A673 (cell line): ENCODE measurements at regions not wholly inside any gene's neighbourhood (a gene's known extent, or its start where the extent isn't known, plus 50 kb on each side); places are given as distances from the start of the nearest gene placed in this dataset.

Experiments
- BruUV-seq: library from RNA; stranded (reverse); fragments of 400-500 nt; replicated peaks from 2 replicates; lab custom pipeline; 2021; lab: Mats Ljungman, UMichigan
- CTCF ChIA-PET: fragments of 300-600 bp; sonication (Branson Sonifier 250); formaldehyde crosslinking; loops from one replicate; lab custom pipeline; 2022; ENCODE audit warnings: antibody characterized with exemption; lab: Charles Lee
- POLR2A ChIA-PET: fragments of 300-600 bp; sonication (Branson Sonifier 250); formaldehyde crosslinking; loops from one replicate; lab custom pipeline; 2022; ENCODE audit warnings: antibody characterized with exemption; ENCODE audit not compliant: low non-redundant PET; lab: Charles Lee
- DNase-seq: peaks from one replicate; pipeline ENCODE4 v3.0.0-alpha.2; 2015; ENCODE audit warnings: low spot score
- H3K27ac ChIP-seq: fragments of 200-600 bp; sonication (generic); 2 replicates; pipeline ENCODE4 v1.5.1; 2016; ENCODE audit warnings: mixed run types, low read depth, mild to moderate bottlenecking, mixed read lengths, antibody characterized with exemption, low read length; ENCODE audit not compliant: poor library complexity, severe bottlenecking
- H3K27me3 ChIP-seq: fragments of 200-600 bp; sonication (generic); replicated peaks from 2 replicates; pipeline ENCODE4 v1.6.1; 2017; ENCODE audit warnings: mixed run types, low read depth, mild to moderate bottlenecking, mixed read lengths, antibody characterized with exemption, low read length; ENCODE audit not compliant: insufficient read depth, poor library complexity
- H3K36me3 ChIP-seq: fragments of 200-600 bp; sonication (generic); 2 replicates; pipeline ENCODE4 v1.6.1; 2016; ENCODE audit warnings: mixed run types, mild to moderate bottlenecking, mixed read lengths, antibody characterized with exemption, low read length; ENCODE audit not compliant: insufficient read depth, poor library complexity, severe bottlenecking
- H3K4me1 ChIP-seq: fragments of 200-600 bp; sonication (generic); 2 replicates; pipeline ENCODE4 v1.6.1; 2017; ENCODE audit warnings: mixed run types, mild to moderate bottlenecking, mixed read lengths, antibody characterized with exemption, low read length; ENCODE audit not compliant: insufficient read depth, poor library complexity, severe bottlenecking
- H3K4me3 ChIP-seq: fragments of 200-600 bp; sonication (generic); 2 replicates; pipeline ENCODE4 v1.5.1; 2016; ENCODE audit warnings: low read depth, mixed run types, mild to moderate bottlenecking, mixed read lengths, low read length; ENCODE audit not compliant: poor library complexity, severe bottlenecking
- H3K9me3 ChIP-seq: fragments of 200-600 bp; sonication (generic); 2 replicates; pipeline ENCODE4 v1.6.1; 2016; ENCODE audit warnings: mixed run types, low read depth, mild to moderate bottlenecking, mixed read lengths, antibody characterized with exemption, low read length; ENCODE audit not compliant: poor library complexity, severe bottlenecking
- EZH2 ChIP-seq: fragments of 200-600 bp; sonication (generic); IDR thresholded peaks from 2 replicates; pipeline ENCODE4 v1.6.1; 2017; ENCODE audit warnings: borderline replicate concordance, low read depth, mild to moderate bottlenecking, mixed read lengths, antibody characterized with exemption, low read length; ENCODE audit not compliant: poor library complexity, severe bottlenecking
- intact Hi-C: fragments of 100-400 bp; cut with micrococcal nuclease; formaldehyde crosslinking; loops from one replicate; pipeline ENCODE4 v1.10.0; 2022; ENCODE audit not compliant: unreplicated experiment
- TF ChIP-seq, protein P1 (sequence below): fragments of 300-800, 200-600 bp; sonication (generic); conservative IDR thresholded peaks from 2 replicates; pipeline ENCODE4 v1.5.1; 2017; ENCODE audit warnings: low read depth, mild to moderate bottlenecking, antibody characterized with exemption, low read length, moderate library complexity, mixed read lengths

GRCh38 chr11:116422556-116422955 lies 350.2 kb downstream of the BUD13 start:
- no TSS peak for BruUV-seq
- DNase-seq = no peak
- Histone ChIP-seq H3K9me3 (no peaks in the 10 kb centered on the region), H3K36me3 (no peaks in the 10 kb centered on the region), H3K27me3 (no peaks in the 10 kb centered on the region), H3K4me1 (no peaks in the 10 kb centered on the region), H3K4me3 (no peak overlapping the region), H3K27ac (no peak overlapping the region)
- intact Hi-C loops = no loop called here
- TF ChIP-seq EZH2 = no peak
- TF ChIP-seq, protein P1, sequence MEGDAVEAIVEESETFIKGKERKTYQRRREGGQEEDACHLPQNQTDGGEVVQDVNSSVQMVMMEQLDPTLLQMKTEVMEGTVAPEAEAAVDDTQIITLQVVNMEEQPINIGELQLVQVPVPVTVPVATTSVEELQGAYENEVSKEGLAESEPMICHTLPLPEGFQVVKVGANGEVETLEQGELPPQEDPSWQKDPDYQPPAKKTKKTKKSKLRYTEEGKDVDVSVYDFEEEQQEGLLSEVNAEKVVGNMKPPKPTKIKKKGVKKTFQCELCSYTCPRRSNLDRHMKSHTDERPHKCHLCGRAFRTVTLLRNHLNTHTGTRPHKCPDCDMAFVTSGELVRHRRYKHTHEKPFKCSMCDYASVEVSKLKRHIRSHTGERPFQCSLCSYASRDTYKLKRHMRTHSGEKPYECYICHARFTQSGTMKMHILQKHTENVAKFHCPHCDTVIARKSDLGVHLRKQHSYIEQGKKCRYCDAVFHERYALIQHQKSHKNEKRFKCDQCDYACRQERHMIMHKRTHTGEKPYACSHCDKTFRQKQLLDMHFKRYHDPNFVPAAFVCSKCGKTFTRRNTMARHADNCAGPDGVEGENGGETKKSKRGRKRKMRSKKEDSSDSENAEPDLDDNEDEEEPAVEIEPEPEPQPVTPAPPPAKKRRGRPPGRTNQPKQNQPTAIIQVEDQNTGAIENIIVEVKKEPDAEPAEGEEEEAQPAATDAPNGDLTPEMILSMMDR = no peak
- CTCF ChIA-PET = no interaction called here
- POLR2A ChIA-PET = no interaction called here

- no peak for DNase-seq
- no peaks in the 10 kb centered on the region for H3K4me1 ChIP-seq
- intact Hi-C loops = no loop called here
- H3K9me3 ChIP-seq = no peaks in the 10 kb centered on the region
- no peak overlapping the region for H3K4me3 ChIP-seq
- CTCF ChIA-PET = no interaction called here
- H3K27me3 ChIP-seq = no peaks in the 10 kb centered on the region
- no TSS peak for BruUV-seq
- POLR2A ChIA-PET = no interaction called here
- no peak overlapping the region for H3K27ac ChIP-seq
- no peak for TF ChIP-seq EZH2
- TF ChIP-seq, protein P1 = no peak
- no peaks in the 10 kb centered on the region for H3K36me3 ChIP-seq
These were observed 351.1 kb downstream of the BUD13 start for GRCh38 chr11:116421529-116422185.

- Histone ChIP-seq H3K4me3 (no peak overlapping the region), H3K27ac (no peak overlapping the region), H3K36me3 (no peaks in the 10 kb centered on the region), H3K9me3 (no peaks in the 10 kb centered on the region), H3K27me3 (no peaks in the 10 kb centered on the region), H3K4me1 (no peaks in the 10 kb centered on the region)
- TF ChIP-seq EZH2 = no peak
- TF ChIP-seq, protein P1 = no peak
- ChIA-PET POLR2A (no interaction called here), CTCF (no interaction called here)
- no TSS peak for BruUV-seq
- intact Hi-C loops = no loop called here
- peak; percentile 35 for DNase-seq
These were observed 351.8 kb downstream of the BUD13 start for GRCh38 chr11:116420770-116421528.
